Loucy (cell line): ENCODE measurements at regions not wholly inside any gene's neighbourhood (a gene's known extent, or its start where the extent isn't known, plus 50 kb on each side); places are given as distances from the start of the nearest gene placed in this dataset.

Source experiments
- H2AFZ ChIP-seq: fragments of 200-600 bp; sonication (generic); 2 replicates; pipeline ENCODE4 v1.6.0; 2016; ENCODE audit warnings: antibody characterized with exemption, mild to moderate bottlenecking, low read length, moderate library complexity
- H3F3A ChIP-seq: fragments of 200-600 bp; 2 replicates; pipeline ENCODE4 v1.6.0; 2016; ENCODE audit warnings: antibody characterized with exemption, low read depth, mild to moderate bottlenecking
- H3K27me3 ChIP-seq: fragments of 200-600 bp; sonication (generic); 2 replicates; pipeline ENCODE4 v1.6.1; 2014; ENCODE audit warnings: low read length, mild to moderate bottlenecking; ENCODE audit not compliant: insufficient read depth, poor library complexity, severe bottlenecking
- H3K36me3 ChIP-seq: fragments of 200-600 bp; sonication (generic); 2 replicates; pipeline ENCODE4 v1.6.1; 2016; ENCODE audit warnings: low read length; ENCODE audit not compliant: insufficient read depth
- H3K4me1 ChIP-seq: fragments of 200-600 bp; sonication (generic); 2 replicates; pipeline ENCODE4 v1.5.1; 2014; ENCODE audit warnings: low read length, mild to moderate bottlenecking; ENCODE audit not compliant: insufficient read depth, poor library complexity, severe bottlenecking
- H3K4me2 ChIP-seq: fragments of 200-600 bp; sonication (generic); 2 replicates; pipeline ENCODE4 v1.6.0; 2014; ENCODE audit warnings: antibody characterized with exemption, low read length, low read depth, mild to moderate bottlenecking; ENCODE audit not compliant: poor library complexity, severe bottlenecking
- H3K4me3 ChIP-seq: fragments of 200-600 bp; sonication (generic); 2 replicates; pipeline ENCODE4 v1.5.1; 2014; ENCODE audit warnings: low read length, mild to moderate bottlenecking, mixed read lengths; ENCODE audit not compliant: poor library complexity, severe bottlenecking
- H3K79me2 ChIP-seq: fragments of 200-600 bp; sonication (generic); 2 replicates; pipeline ENCODE4 v1.6.1; 2014; ENCODE audit warnings: low read length; ENCODE audit not compliant: insufficient read depth
- H3K9ac ChIP-seq: fragments of 200-600 bp; sonication (generic); 2 replicates; pipeline ENCODE4 v1.6.0; 2014; ENCODE audit warnings: mild to moderate bottlenecking, low read depth, low read length, moderate library complexity; ENCODE audit not compliant: poor library complexity, severe bottlenecking
- H3K9me2 ChIP-seq: fragments of 200-600 bp; sonication (generic); replicated peaks from 2 replicates; pipeline ENCODE4 v1.6.1; 2016; ENCODE audit warnings: low read depth, low read length, mixed read lengths
- H3K9me3 ChIP-seq: fragments of 200-600 bp; sonication (generic); 2 replicates; pipeline ENCODE4 v1.6.1; 2014; ENCODE audit warnings: mild to moderate bottlenecking, antibody characterized with exemption, low read length, low read depth; ENCODE audit not compliant: insufficient read depth
- H4K20me1 ChIP-seq: fragments of 200-600 bp; sonication (generic); 2 replicates; pipeline ENCODE4 v1.6.0; 2014; ENCODE audit warnings: antibody characterized with exemption, low read length, mild to moderate bottlenecking; ENCODE audit not compliant: insufficient read depth, poor library complexity, severe bottlenecking
- EZH2phosphoT487 ChIP-seq: fragments of 200-600 bp; IDR thresholded peaks from 2 replicates; pipeline ENCODE4 v1.6.1; 2018; ENCODE audit warnings: antibody characterized with exemption, mild to moderate bottlenecking, moderate library complexity, borderline replicate concordance
- TF ChIP-seq, protein P1 (sequence below): fragments of 200-600 bp; sonication (generic); conservative IDR thresholded peaks from 2 replicates; pipeline ENCODE4 v1.5.1; 2014; ENCODE audit warnings: mild to moderate bottlenecking, antibody characterized with exemption, low read length

DNA sequence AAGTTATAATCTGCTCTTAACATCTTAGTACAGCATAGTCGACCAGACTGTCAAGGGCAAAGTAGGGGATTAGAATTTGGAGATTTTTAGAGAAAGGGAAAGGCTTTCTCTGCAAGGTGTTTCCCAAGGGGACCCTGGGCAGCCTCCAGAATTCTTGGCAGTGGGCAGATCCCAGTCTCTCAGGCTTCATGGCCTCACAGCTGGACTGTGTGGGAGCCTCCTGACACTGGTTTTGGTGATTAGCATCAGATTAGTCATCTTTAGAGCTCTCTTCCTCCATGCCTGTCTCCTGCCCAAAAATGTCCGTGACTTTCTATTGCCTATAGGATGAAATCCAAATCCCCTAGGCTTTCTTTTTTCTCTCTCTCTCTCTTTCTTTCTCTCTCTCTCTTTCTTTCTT lies 370.7 kb downstream of the ZSWIM6 start:
- H2AFZ ChIP-seq, result no peak overlapping the region
- no peaks in the 10 kb centered on the region for H3K4me1 ChIP-seq
- no peak overlapping the region for H3K9ac ChIP-seq

DNA sequence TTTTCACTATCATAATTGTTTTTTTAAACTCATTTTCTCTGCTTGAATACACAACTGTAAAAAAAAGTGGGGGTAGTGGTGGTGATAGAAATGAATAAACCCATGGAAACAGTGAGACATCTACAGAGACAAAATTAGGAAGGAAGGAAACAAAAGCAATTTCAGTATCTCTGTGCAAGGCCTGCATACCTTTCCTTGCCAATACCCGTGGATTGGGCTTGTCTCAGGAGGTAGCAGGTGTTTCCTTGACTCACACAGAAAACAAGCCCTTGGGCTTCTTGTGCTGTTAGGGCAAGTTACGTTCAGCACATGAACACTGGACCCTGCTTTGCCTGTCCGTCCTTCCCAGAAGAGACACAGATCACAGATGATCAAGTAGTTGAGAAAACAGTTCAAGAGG lies 372.2 kb downstream of the ZSWIM6 start:
- H3K4me3 ChIP-seq, result no peak overlapping the region
- no peaks in the 10 kb centered on the region for H3K27me3 ChIP-seq
- no peak overlapping the region for H3K9ac ChIP-seq
- no peak overlapping the region for H2AFZ ChIP-seq
- H3K79me2 ChIP-seq, result no peaks in the 10 kb centered on the region
- H3K4me2 ChIP-seq, result no peak overlapping the region
- H3K36me3 ChIP-seq, result no peaks in the 10 kb centered on the region
- no peaks in the 10 kb centered on the region for H3F3A ChIP-seq
- H3K9me2 ChIP-seq, result no peaks in the 10 kb centered on the region
- no peak for TF ChIP-seq EZH2phosphoT487
- TF ChIP-seq, protein P1, sequence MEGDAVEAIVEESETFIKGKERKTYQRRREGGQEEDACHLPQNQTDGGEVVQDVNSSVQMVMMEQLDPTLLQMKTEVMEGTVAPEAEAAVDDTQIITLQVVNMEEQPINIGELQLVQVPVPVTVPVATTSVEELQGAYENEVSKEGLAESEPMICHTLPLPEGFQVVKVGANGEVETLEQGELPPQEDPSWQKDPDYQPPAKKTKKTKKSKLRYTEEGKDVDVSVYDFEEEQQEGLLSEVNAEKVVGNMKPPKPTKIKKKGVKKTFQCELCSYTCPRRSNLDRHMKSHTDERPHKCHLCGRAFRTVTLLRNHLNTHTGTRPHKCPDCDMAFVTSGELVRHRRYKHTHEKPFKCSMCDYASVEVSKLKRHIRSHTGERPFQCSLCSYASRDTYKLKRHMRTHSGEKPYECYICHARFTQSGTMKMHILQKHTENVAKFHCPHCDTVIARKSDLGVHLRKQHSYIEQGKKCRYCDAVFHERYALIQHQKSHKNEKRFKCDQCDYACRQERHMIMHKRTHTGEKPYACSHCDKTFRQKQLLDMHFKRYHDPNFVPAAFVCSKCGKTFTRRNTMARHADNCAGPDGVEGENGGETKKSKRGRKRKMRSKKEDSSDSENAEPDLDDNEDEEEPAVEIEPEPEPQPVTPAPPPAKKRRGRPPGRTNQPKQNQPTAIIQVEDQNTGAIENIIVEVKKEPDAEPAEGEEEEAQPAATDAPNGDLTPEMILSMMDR, result no peak
- no peaks in the 10 kb centered on the region for H4K20me1 ChIP-seq
- H3K9me3 ChIP-seq, result no peaks in the 10 kb centered on the region
- no peaks in the 10 kb centered on the region for H3K4me1 ChIP-seq

More for the DNA sequence above, 370.7 kb downstream of the ZSWIM6 start:
- Histone ChIP-seq H3F3A (no peaks in the 10 kb centered on the region), H3K9me2 (no peaks in the 10 kb centered on the region), H3K9me3 (no peaks in the 10 kb centered on the region), H3K4me3 (no peak overlapping the region), H3K27me3 (no peaks in the 10 kb centered on the region), H4K20me1 (no peaks in the 10 kb centered on the region), H3K36me3 (no peaks in the 10 kb centered on the region), H3K79me2 (no peaks in the 10 kb centered on the region), H3K4me2 (no peak overlapping the region)
- TF ChIP-seq EZH2phosphoT487, result no peak
- TF ChIP-seq, protein P1, result no peak

DNA sequence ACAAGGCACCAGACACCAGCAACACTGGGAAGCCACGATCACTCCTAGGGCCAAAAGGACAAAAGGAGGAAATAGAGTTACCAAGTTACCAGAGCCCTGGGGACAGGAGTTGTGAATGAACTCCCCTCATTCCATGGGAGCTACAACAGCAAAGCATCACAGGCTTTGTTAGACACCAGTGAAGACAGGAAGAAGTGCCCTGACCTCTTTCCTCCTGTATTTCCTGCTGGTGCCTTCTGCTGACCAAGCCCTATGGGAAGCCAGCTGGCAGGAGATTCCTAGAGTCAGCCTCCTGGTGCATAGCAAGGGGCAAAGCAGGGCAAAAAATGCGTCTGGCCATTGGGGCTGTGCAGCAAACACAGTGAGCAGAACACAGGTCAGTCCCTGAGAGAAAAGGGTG lies 374.7 kb downstream of the ZSWIM6 start:
- Histone ChIP-seq H3K4me2 (no peak overlapping the region), H3K79me2 (no peaks in the 10 kb centered on the region), H3K4me1 (no peaks in the 10 kb centered on the region), H3F3A (no peaks in the 10 kb centered on the region), H2AFZ (no peak overlapping the region), H3K9me2 (no peaks in the 10 kb centered on the region), H3K36me3 (no peaks in the 10 kb centered on the region), H3K9ac (no peak overlapping the region), H3K9me3 (no peaks in the 10 kb centered on the region), H3K4me3 (no peak overlapping the region), H3K27me3 (no peaks in the 10 kb centered on the region), H4K20me1 (no peaks in the 10 kb centered on the region)
- no peak for TF ChIP-seq EZH2phosphoT487
- TF ChIP-seq, protein P1, result no peak
